HEK293 (cell line): ENCODE measurements at regions not wholly inside any gene's neighbourhood (a gene's known extent, or its start where the extent isn't known, plus 50 kb on each side); places are given as distances from the start of the nearest gene placed in this dataset.

Experiments used
- CTCF ChIA-PET: fragments of 350-600 bp; formaldehyde crosslinking; extraction: SDS; loops from one replicate; lab custom pipeline; 2021; ENCODE audit warnings: antibody characterized with exemption; lab: Yijun Ruan, JAX
- POLR2A ChIA-PET: fragments of 300-600 bp; formaldehyde crosslinking; extraction: SDS; loops from one replicate; lab custom pipeline; 2020; ENCODE audit warnings: antibody characterized with exemption, inconsistent platforms; lab: Yijun Ruan, JAX
- H3K27ac ChIP-seq: fragments of 200-500 bp; sonication (Bioruptor generic); 2 replicates; pipeline ENCODE4 v1.5.1; 2014; ENCODE audit warnings: low read depth, low read length, control low read depth, inconsistent platforms; ENCODE audit errors: extremely low read depth
- H3K36me3 ChIP-seq, 2 experiments: fragments of 200-500 bp in 1 of 2; sonication (Bioruptor generic) in 1 of 2; 1 replicate in 1 of 2; 2 replicates in 1 of 2; pipeline ENCODE4 v1.5.1; 2014 to 2017; ENCODE audit warnings: inconsistent platforms in 2 of 2, low read length in 2 of 2; ENCODE audit not compliant: control insufficient read depth in 2 of 2, insufficient read depth in 1 of 2
- H3K4me1 ChIP-seq: fragments of 200-500 bp; sonication (Bioruptor generic); 2 replicates; pipeline ENCODE4 v1.5.1; 2014; ENCODE audit warnings: mild to moderate bottlenecking, low read length, inconsistent platforms; ENCODE audit not compliant: control insufficient read depth, insufficient read depth
- H3K4me3 ChIP-seq: 2 replicates; pipeline ENCODE4 v1.5.1; 2011; ENCODE audit warnings: low read depth, mild to moderate bottlenecking, control low read depth, low read length, moderate library complexity
- H3K9me3 ChIP-seq: fragments of 200-500 bp; sonication (Bioruptor generic); 2 replicates; pipeline ENCODE4 v1.5.1; 2014; ENCODE audit warnings: low read depth, low read length, inconsistent platforms; ENCODE audit not compliant: control insufficient read depth, insufficient read depth
- BCL11B ChIP-seq: fragments of 450-650 bp; formaldehyde crosslinking; IDR thresholded peaks from 2 replicates; pipeline ENCODE4 v1.5.1; 2016; ENCODE audit warnings: low read depth, missing biosample characterization, missing genetic modification characterization
- KLF7 ChIP-seq: fragments of 450-650 bp; formaldehyde crosslinking; IDR thresholded peaks from 2 replicates; pipeline ENCODE4 v1.5.1; 2016; ENCODE audit warnings: missing biosample characterization, missing genetic modification characterization, borderline replicate concordance
- OVOL3 ChIP-seq: fragments of 450-650 bp; formaldehyde crosslinking; IDR thresholded peaks from 2 replicates; pipeline ENCODE4 v1.5.1; 2016; ENCODE audit warnings: missing biosample characterization, missing genetic modification characterization
- PRDM6 ChIP-seq: fragments of 450-650 bp; formaldehyde crosslinking; IDR thresholded peaks from 2 replicates; pipeline ENCODE4 v1.5.1; 2017; ENCODE audit warnings: missing biosample characterization, missing genetic modification characterization
- SP3 ChIP-seq: fragments of 450-650 bp; formaldehyde crosslinking; IDR thresholded peaks from 2 replicates; pipeline ENCODE4 v1.5.1; 2016; ENCODE audit warnings: missing biosample characterization, missing genetic modification characterization
- SP7 ChIP-seq: fragments of 450-650 bp; formaldehyde crosslinking; IDR thresholded peaks from 2 replicates; pipeline ENCODE4 v1.5.1; 2016; ENCODE audit warnings: missing biosample characterization, missing genetic modification characterization
- ZBTB10 ChIP-seq: fragments of 450-650 bp; formaldehyde crosslinking; IDR thresholded peaks from 2 replicates; pipeline ENCODE4 v1.5.1; 2016; ENCODE audit warnings: missing biosample characterization, missing genetic modification characterization
- ZBTB17 ChIP-seq: fragments of 450-650 bp; formaldehyde crosslinking; IDR thresholded peaks from 2 replicates; pipeline ENCODE4 v1.5.1; 2016; ENCODE audit warnings: missing biosample characterization, missing genetic modification characterization
- ZNF132 ChIP-seq: fragments of 450-650 bp; formaldehyde crosslinking; IDR thresholded peaks from 2 replicates; pipeline ENCODE4 v1.5.1; 2017; ENCODE audit warnings: missing biosample characterization, missing genetic modification characterization, borderline replicate concordance
- ZNF221 ChIP-seq: fragments of 450-650 bp; formaldehyde crosslinking; IDR thresholded peaks from 2 replicates; pipeline ENCODE4 v1.5.1; 2017; ENCODE audit warnings: missing biosample characterization, missing genetic modification characterization, borderline replicate concordance
- ZNF37A ChIP-seq: fragments of 450-650 bp; IDR thresholded peaks from 2 replicates; pipeline ENCODE4 v1.5.1; 2018; ENCODE audit warnings: missing biosample characterization, missing genetic modification characterization
- ZNF416 ChIP-seq: fragments of 450-650 bp; formaldehyde crosslinking; IDR thresholded peaks from 2 replicates; pipeline ENCODE4 v1.5.1; 2016; ENCODE audit warnings: missing biosample characterization, missing genetic modification characterization
- ZNF423 ChIP-seq: fragments of 450-650 bp; formaldehyde crosslinking; IDR thresholded peaks from 2 replicates; pipeline ENCODE4 v1.5.1; 2016; ENCODE audit warnings: missing biosample characterization, missing genetic modification characterization
- ZNF558 ChIP-seq: fragments of 450-650 bp; formaldehyde crosslinking; IDR thresholded peaks from 2 replicates; pipeline ENCODE4 v1.5.1; 2016; ENCODE audit warnings: missing biosample characterization, missing genetic modification characterization
- ZNF610 ChIP-seq: fragments of 450-650 bp; formaldehyde crosslinking; IDR thresholded peaks from 2 replicates; pipeline ENCODE4 v1.5.1; 2016; ENCODE audit warnings: missing biosample characterization, missing genetic modification characterization, borderline replicate concordance
- ZNF624 ChIP-seq: fragments of 450-650 bp; formaldehyde crosslinking; IDR thresholded peaks from 2 replicates; pipeline ENCODE4 v1.5.1; 2017; ENCODE audit warnings: missing biosample characterization, missing genetic modification characterization
- ZNF658 ChIP-seq: fragments of 450-650 bp; formaldehyde crosslinking; IDR thresholded peaks from 2 replicates; pipeline ENCODE4; 2016; ENCODE audit warnings: missing biosample characterization, missing genetic modification characterization
- ZNF747 ChIP-seq: fragments of 450-650 bp; formaldehyde crosslinking; IDR thresholded peaks from 2 replicates; pipeline ENCODE4 v1.5.1; 2016; ENCODE audit warnings: missing biosample characterization, missing genetic modification characterization
- ZNF776 ChIP-seq: fragments of 450-650 bp; formaldehyde crosslinking; IDR thresholded peaks from 2 replicates; pipeline ENCODE4 v1.5.0; 2017; ENCODE audit warnings: missing biosample characterization, missing genetic modification characterization, borderline replicate concordance
- TF ChIP-seq, protein P1 (sequence below): fragments of 450-650 bp; formaldehyde crosslinking; IDR thresholded peaks from 2 replicates; pipeline ENCODE4 v1.5.1; 2016; ENCODE audit warnings: missing biosample characterization, missing genetic modification characterization
- TF ChIP-seq, protein P2 (sequence below): fragments of 450-650 bp; formaldehyde crosslinking; IDR thresholded peaks from 2 replicates; pipeline ENCODE4 v1.5.1; 2017; ENCODE audit warnings: missing biosample characterization, missing genetic modification characterization

- Histone ChIP-seq H3K27ac (no peak overlapping the region), H3K36me3 (no peaks in the 10 kb centered on the region), H3K9me3 (no peaks in the 10 kb centered on the region), H3K4me3 (no peak overlapping the region), H3K4me1 (no peaks in the 10 kb centered on the region)
- CTCF ChIA-PET: no interaction called here
- TF ChIP-seq, protein P1, sequence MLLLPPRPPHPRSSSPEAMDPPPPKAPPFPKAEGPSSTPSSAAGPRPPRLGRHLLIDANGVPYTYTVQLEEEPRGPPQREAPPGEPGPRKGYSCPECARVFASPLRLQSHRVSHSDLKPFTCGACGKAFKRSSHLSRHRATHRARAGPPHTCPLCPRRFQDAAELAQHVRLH (tag by site-specific recombination): no peak
- TF ChIP-seq PRDM6 (tag by site-specific recombination) (no peak), ZNF132 (tag by site-specific recombination) (no peak), BCL11B (tag by site-specific recombination) (no peak), ZBTB17 (no peak), ZNF624 (no peak), ZNF558 (tag by site-specific recombination) (no peak), ZNF221 (no peak)
- TF ChIP-seq, protein P2, sequence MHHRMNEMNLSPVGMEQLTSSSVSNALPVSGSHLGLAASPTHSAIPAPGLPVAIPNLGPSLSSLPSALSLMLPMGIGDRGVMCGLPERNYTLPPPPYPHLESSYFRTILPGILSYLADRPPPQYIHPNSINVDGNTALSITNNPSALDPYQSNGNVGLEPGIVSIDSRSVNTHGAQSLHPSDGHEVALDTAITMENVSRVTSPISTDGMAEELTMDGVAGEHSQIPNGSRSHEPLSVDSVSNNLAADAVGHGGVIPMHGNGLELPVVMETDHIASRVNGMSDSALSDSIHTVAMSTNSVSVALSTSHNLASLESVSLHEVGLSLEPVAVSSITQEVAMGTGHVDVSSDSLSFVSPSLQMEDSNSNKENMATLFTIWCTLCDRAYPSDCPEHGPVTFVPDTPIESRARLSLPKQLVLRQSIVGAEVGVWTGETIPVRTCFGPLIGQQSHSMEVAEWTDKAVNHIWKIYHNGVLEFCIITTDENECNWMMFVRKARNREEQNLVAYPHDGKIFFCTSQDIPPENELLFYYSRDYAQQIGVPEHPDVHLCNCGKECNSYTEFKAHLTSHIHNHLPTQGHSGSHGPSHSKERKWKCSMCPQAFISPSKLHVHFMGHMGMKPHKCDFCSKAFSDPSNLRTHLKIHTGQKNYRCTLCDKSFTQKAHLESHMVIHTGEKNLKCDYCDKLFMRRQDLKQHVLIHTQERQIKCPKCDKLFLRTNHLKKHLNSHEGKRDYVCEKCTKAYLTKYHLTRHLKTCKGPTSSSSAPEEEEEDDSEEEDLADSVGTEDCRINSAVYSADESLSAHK (tag by site-specific recombination): no peak
- POLR2A ChIA-PET: no interaction called here
Measured at GRCh38 chr4:101600287-101600686, 190.2 kb upstream of the BANK1 start.

DNA sequence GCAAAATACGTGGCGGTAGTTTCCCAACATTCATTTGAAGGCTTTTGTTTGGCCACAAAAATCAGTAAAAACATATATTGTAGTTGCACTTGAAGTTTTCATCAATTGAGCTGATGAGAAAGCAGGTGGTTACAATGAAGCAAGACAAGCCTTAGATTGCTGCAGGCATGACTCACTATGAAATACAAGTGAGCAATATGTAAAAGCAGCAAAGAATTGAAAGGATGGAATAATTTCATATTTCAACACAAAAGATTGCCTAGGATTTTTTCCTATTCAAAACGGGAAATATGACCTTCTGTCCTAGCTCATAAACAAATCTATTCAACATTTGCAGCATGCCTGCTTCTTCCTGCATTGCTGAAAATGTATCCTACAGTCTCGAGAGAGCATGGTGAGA is 190.9 kb upstream of the BANK1 start:
- no peaks in the 10 kb centered on the region for H3K36me3 ChIP-seq
- TF ChIP-seq ZNF747 (tag by site-specific recombination) (no peak), OVOL3 (tag by site-specific recombination) (no peak), ZNF416 (tag by site-specific recombination) (no peak), SP3 (tag by site-specific recombination) (no peak), ZNF423 (tag by site-specific recombination) (no peak), SP7 (tag by site-specific recombination) (no peak), ZNF37A (tag by site-specific recombination) (no peak), ZNF610 (no peak), ZBTB10 (tag by site-specific recombination) (no peak), KLF7 (tag by site-specific recombination) (no peak), ZNF776 (tag by site-specific recombination) (no peak), ZNF658 (tag by site-specific recombination) (no peak)
- H3K4me1 ChIP-seq: no peaks in the 10 kb centered on the region
- no peak overlapping the region for H3K4me3 ChIP-seq
- no peaks in the 10 kb centered on the region for H3K9me3 ChIP-seq
- H3K27ac ChIP-seq: no peak overlapping the region
- POLR2A ChIA-PET: no interaction called here
- CTCF ChIA-PET: interaction anchor here (0.6 to 0.7 kb wide), 2 partner anchors 58 to 539 kb away, joined by 3 read pairs; no protein-coding TSS in a partner anchor
